ENCODE measurements at regions not wholly inside any gene's neighbourhood (a gene's known extent, or its start where the extent isn't known, plus 50 kb on each side); places are given as distances from the start of the nearest gene placed in this dataset.

DNA sequence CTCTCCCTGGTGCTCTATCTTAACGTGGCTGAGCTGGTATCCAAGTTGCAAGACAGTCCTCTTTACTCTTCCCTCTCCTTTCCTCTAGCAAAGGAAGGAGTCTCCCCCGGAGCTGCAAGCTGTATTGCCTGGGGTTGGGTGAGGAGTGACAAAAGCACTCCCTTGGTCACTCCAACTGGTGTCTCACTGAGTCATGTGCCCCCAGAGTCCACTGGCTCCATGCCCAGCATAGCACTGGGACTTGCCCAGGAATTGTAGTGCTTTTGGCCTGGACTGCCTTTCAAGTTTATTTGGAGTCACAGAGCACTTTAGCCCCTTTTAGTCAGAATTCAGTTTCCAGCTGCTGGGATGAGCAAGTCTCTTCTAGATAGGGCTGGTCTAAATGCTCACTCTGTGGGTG lies 82.6 kb upstream of the FST start:
- no peak for TF ChIP-seq CTCF (conservative IDR thresholded peaks at IDR 0.05)
- no peak for TF ChIP-seq ZFX (IDR thresholded peaks at IDR 0.05)

DNA sequence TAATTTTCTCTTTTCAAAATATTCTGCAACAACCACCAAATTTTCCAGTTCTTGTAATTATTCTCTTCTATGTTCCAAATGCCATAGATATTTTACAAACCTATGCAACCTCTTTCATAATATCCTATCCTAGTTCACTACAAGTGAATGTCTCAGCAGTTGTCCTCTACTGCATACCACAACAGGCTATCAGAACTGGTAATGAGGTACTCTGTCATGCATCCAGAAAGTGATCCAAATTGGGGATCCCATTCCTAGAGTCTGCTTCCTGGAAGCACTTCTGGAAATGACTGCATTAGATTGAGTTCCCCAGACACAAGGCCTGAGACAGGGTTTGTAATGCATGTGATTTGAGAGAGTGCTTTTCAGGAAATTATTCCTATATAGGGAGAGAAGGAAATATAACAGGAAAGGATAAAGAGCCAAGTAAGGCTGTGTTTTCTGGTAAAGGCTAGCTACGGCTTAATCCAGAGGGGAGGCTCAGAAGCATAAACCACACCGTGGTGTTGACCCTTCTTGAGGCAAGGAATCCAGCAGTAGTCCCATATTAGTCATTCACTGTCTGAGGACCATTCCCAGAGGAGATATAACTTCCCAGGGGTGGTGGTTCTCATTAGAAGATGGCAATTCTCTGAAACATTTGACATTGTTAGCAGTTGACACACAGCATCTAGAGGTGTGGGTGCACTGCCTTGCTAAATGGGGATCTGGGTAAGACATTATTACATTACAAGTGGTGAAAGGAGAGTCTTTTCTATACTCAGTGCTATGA lies 80.3 kb upstream of the FST start:
- no peak overlapping the region for H3K27ac ChIP-seq
- TF ChIP-seq ZFX (IDR thresholded peaks at IDR 0.05): no peak

More for the DNA sequence above, 82.6 kb upstream of the FST start:
- no peak overlapping the region for H3K27ac ChIP-seq

- no peak overlapping the region for H3K27ac ChIP-seq
- no peak for TF ChIP-seq CTCF (conservative IDR thresholded peaks at IDR 0.05)
- TF ChIP-seq ZFX (IDR thresholded peaks at IDR 0.05): no peak
Observed at GRCh38 chr5:53403291-53403690, 77.1 kb upstream of the FST start.

DNA sequence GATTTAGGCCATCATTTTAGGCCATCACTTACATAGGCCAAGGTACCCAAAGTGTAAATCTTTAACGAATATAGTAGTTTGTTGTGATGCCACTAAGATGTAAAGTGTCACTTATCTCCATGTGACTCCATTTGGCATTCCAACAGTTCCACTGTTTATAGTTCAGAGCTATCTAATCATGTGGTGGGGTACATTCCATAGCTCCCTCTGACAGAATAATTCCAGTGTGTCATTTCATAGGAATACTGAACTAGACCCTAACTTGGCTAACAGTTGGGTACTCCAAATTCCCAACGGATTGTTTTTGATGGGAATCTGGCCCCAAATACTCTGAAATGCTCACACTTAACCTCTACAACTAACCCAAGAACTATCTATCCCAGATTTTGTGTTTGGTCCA lies 76.7 kb upstream of the FST start:
- H3K27ac ChIP-seq: no peak overlapping the region
- TF ChIP-seq ZFX (IDR thresholded peaks at IDR 0.05) (no peak), CTCF (conservative IDR thresholded peaks at IDR 0.05) (no peak)

DNA sequence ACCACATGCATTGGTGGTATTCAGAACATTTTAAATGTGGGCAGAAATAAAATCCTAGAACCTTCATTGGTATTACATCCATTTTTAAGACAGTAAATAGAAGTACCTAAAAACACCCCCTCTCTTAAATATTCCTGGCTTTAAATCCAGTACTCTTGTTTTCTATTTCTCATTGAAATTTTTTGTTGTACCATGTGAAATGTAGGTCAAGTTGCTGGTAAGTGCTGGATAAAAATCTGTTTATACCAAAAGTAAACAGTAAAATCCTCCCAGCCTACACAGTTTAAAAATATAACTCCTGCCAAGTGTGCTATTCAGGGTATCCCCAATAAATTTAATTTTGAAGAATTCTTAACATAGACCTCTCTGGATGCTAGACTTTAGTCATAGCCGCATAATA lies 75.0 kb upstream of the FST start:
- no peak overlapping the region for H3K27ac ChIP-seq

GRCh38 chr5:53406630-53407316 lies 73.7 kb upstream of the FST start:
- no peak overlapping the region for H3K27ac ChIP-seq
- TF ChIP-seq CTCF (conservative IDR thresholded peaks at IDR 0.05) (no peak), ZFX (IDR thresholded peaks at IDR 0.05) (no peak)

More for the DNA sequence above, 75.0 kb upstream of the FST start:
- TF ChIP-seq ZFX (IDR thresholded peaks at IDR 0.05) (no peak), CTCF (conservative IDR thresholded peaks at IDR 0.05) (no peak)

DNA sequence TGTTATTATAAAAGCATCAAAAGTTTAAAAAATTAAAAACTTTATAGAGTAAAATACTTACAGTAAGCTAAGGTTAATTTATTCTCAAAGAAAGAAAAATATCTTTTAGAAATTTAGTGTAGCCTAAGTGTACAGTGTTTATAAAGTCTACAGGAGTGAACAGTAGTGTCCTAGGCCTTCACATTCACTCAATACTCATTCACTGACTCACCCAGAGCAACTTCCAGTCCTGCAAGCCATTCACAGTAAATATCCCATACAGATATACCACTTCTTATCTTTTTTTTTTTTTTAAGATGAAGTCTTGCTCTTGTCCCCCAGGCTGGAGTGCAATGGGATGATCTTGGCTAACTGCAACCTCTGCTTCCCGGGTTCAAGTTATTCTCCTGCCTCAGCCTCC lies 73.1 kb upstream of the FST start:
- TF ChIP-seq CTCF (conservative IDR thresholded peaks at IDR 0.05): no peak
- no peak for TF ChIP-seq ZFX (IDR thresholded peaks at IDR 0.05)
- H3K27ac ChIP-seq: no peak overlapping the region

Measured in C4-2B (cell line).